Hepatic stellate cell (primary cell): ENCODE measurements at regions not wholly inside any gene's neighbourhood (a gene's known extent, or its start where the extent isn't known, plus 50 kb on each side); places are given as distances from the start of the nearest gene placed in this dataset.
"Not testable (repeated sequence)": the region's sequence is repeated elsewhere in the genome, so short reads cannot be mapped to it uniquely, and the experiment has no call there.

Source experiments
- DNase-seq: peaks from one replicate; pipeline ENCODE4 v3.0.0; 2011; ENCODE audit warnings: low spot score

GRCh38 chr3:152621967-152622810 lies 212.7 kb upstream of the P2RY1 start:
- DNase-seq: no peak

GRCh38 chr3:152622811-152623167 lies 212.1 kb upstream of the P2RY1 start:
- DNase-seq: no peak

GRCh38 chr3:152623286-152623911 lies 211.5 kb upstream of the P2RY1 start:
- no peak for DNase-seq

GRCh38 chr3:152626226-152626625 lies 208.7 kb upstream of the P2RY1 start:
- DNase-seq: no peak

- no peak for DNase-seq
Measured at GRCh38 chr3:152628496-152628895, 206.4 kb upstream of the P2RY1 start.

- no peak for DNase-seq
Measured at GRCh38 chr3:152629363-152630122, 205.4 kb upstream of the P2RY1 start.

- no peak for DNase-seq
Measured at GRCh38 chr3:152635389-152635788, 199.5 kb upstream of the P2RY1 start.

- no peak for DNase-seq
Measured at GRCh38 chr3:152636651-152637050, 198.3 kb upstream of the P2RY1 start.

- DNase-seq: no peak
Measured at GRCh38 chr3:152638214-152638613, 196.7 kb upstream of the P2RY1 start.

- no peak for DNase-seq
Measured at GRCh38 chr3:152638707-152639450, 196.1 kb upstream of the P2RY1 start.

- no peak for DNase-seq
Measured at GRCh38 chr3:152641198-152641597, 193.7 kb upstream of the P2RY1 start.

GRCh38 chr3:152642658-152643057 lies 192.3 kb upstream of the P2RY1 start:
- no peak for DNase-seq

GRCh38 chr3:152644478-152644877 lies 190.5 kb upstream of the P2RY1 start:
- DNase-seq: no peak

- DNase-seq: no peak
Measured at GRCh38 chr3:152646004-152646403, 188.9 kb upstream of the P2RY1 start.

- DNase-seq: no peak
Measured at GRCh38 chr3:152650177-152650576, 184.8 kb upstream of the P2RY1 start.

- not testable (repeated sequence) for DNase-seq
Measured at GRCh38 chr3:152650923-152651322, 184.0 kb upstream of the P2RY1 start.

GRCh38 chr3:152656214-152656971 lies 178.5 kb upstream of the P2RY1 start:
- DNase-seq: no peak

GRCh38 chr3:152656972-152657355 lies 178.0 kb upstream of the P2RY1 start:
- DNase-seq: no peak

GRCh38 chr3:152658977-152659720 lies 175.8 kb upstream of the P2RY1 start:
- no peak for DNase-seq

GRCh38 chr3:152662157-152662556 lies 172.8 kb upstream of the P2RY1 start:
- no peak for DNase-seq

GRCh38 chr3:152664766-152665165 lies 170.2 kb upstream of the P2RY1 start:
- no peak for DNase-seq
